Caco-2 (cell line): ENCODE measurements at regions not wholly inside any gene's neighbourhood (a gene's known extent, or its start where the extent isn't known, plus 50 kb on each side); places are given as distances from the start of the nearest gene placed in this dataset.

Experiments used
- BruUV-seq: library from RNA; stranded (reverse); fragments of 400-500 nt; replicated peaks from 2 replicates; lab custom pipeline; 2021; lab: Mats Ljungman, UMichigan
- CTCF ChIA-PET: fragments of 300-600 bp; sonication (Branson Sonifier 250); formaldehyde crosslinking; loops from one replicate; lab custom pipeline; 2022; ENCODE audit warnings: antibody characterized with exemption; lab: Charles Lee
- POLR2A ChIA-PET: fragments of 300-600 bp; sonication (Branson Sonifier 250); formaldehyde crosslinking; loops from one replicate; lab custom pipeline; 2022; ENCODE audit warnings: antibody characterized with exemption; lab: Charles Lee
- DNase-seq, 2 experiments: peaks; one replicate each; pipeline versions ENCODE4 v3.0.0 to v3.0.0-alpha.2; 2020 to 2022
- H3K27me3 ChIP-seq: replicated peaks from 2 replicates; pipeline ENCODE4 v1.6.0; 2011; ENCODE audit warnings: low read length; ENCODE audit not compliant: control insufficient read depth, insufficient read depth
- H3K36me3 ChIP-seq: 2 replicates; pipeline ENCODE4 v1.5.1; 2011; ENCODE audit warnings: low read length; ENCODE audit not compliant: control insufficient read depth, insufficient read depth
- H3K4me1 ChIP-seq: fragments of 250-450 bp; sonication (Bioruptor Pico); 2 replicates; pipeline ENCODE4 v1.5.1; 2020; ENCODE audit warnings: mild to moderate bottlenecking
- H3K4me3 ChIP-seq: 2 replicates; pipeline ENCODE4 v1.5.1; 2011; ENCODE audit warnings: low read depth, mild to moderate bottlenecking, control low read depth, low read length
- H3K9me3 ChIP-seq: fragments of 250-450 bp; sonication (Bioruptor Pico); 2 replicates; pipeline ENCODE4 v1.5.1; 2020; ENCODE audit warnings: mild to moderate bottlenecking, moderate library complexity
- H3K27ac Mint-ChIP-seq: one replicate; pipeline ENCODE4 v1.8.0; 2022; ENCODE audit warnings: mixed read lengths; ENCODE audit not compliant: unreplicated experiment
- H3K27me3 Mint-ChIP-seq: one replicate; pipeline ENCODE4 v1.8.0; 2022; ENCODE audit warnings: mixed read lengths; ENCODE audit not compliant: insufficient read depth, unreplicated experiment
- H3K36me3 Mint-ChIP-seq: one replicate; pipeline ENCODE4 v1.8.0; 2022; ENCODE audit warnings: mild to moderate bottlenecking, mixed read lengths; ENCODE audit not compliant: insufficient read depth, unreplicated experiment
- H3K4me1 Mint-ChIP-seq: one replicate; pipeline ENCODE4 v1.8.0; 2022; ENCODE audit warnings: low read depth, mixed read lengths; ENCODE audit not compliant: unreplicated experiment
- H3K4me3 Mint-ChIP-seq: one replicate; pipeline ENCODE4 v1.8.0; 2022; ENCODE audit warnings: mild to moderate bottlenecking, moderate library complexity, mixed read lengths; ENCODE audit not compliant: unreplicated experiment
- H3K9me3 Mint-ChIP-seq: one replicate; pipeline ENCODE4 v1.8.0; 2022; ENCODE audit warnings: mixed read lengths; ENCODE audit not compliant: unreplicated experiment
- intact Hi-C: fragments of 100-400 bp; cut with micrococcal nuclease; formaldehyde crosslinking; loops from one replicate; pipeline ENCODE4 v1.10.0; 2022; ENCODE audit not compliant: unreplicated experiment
- TF ChIP-seq, protein P1 (sequence below), 2 experiments: fragments of 200-600 bp in 1 of 2; IDR thresholded peaks; 1 replicate in 1 of 2; 2 replicates in 1 of 2; pipeline versions ENCODE4 v1.5.1 to v1.8.0; 2011 to 2022; ENCODE audit warnings: antibody characterized with exemption in 1 of 2, control low read depth in 1 of 2, inconsistent platforms in 1 of 2, low read depth in 1 of 2, low read length in 1 of 2, mild to moderate bottlenecking in 1 of 2, moderate library complexity in 1 of 2; ENCODE audit not compliant: insufficient read depth in 1 of 2, severe bottlenecking in 1 of 2, unreplicated experiment in 1 of 2

- intact Hi-C loops, result loop anchor here (5.0 kb wide), 1 partner anchor 41 kb away; no protein-coding TSS in a partner anchor
- H3K36me3 ChIP-seq, result no peaks in the 10 kb centered on the region
- Mint-ChIP-seq H3K9me3 (no peaks in the 10 kb centered on the region), H3K4me3 (peak overlapping the region; percentile 70), H3K27me3 (no peaks in the 10 kb centered on the region), H3K4me1 (peaks cover 23% of the 10 kb centered on the region), H3K27ac (peak overlapping the region; percentile 84), H3K36me3 (peaks cover 11% of the 10 kb centered on the region)
- no peaks in the 10 kb centered on the region for H3K27me3 ChIP-seq
- DNase-seq, result peak; percentile 82 to 88
- TF ChIP-seq, protein P1, sequence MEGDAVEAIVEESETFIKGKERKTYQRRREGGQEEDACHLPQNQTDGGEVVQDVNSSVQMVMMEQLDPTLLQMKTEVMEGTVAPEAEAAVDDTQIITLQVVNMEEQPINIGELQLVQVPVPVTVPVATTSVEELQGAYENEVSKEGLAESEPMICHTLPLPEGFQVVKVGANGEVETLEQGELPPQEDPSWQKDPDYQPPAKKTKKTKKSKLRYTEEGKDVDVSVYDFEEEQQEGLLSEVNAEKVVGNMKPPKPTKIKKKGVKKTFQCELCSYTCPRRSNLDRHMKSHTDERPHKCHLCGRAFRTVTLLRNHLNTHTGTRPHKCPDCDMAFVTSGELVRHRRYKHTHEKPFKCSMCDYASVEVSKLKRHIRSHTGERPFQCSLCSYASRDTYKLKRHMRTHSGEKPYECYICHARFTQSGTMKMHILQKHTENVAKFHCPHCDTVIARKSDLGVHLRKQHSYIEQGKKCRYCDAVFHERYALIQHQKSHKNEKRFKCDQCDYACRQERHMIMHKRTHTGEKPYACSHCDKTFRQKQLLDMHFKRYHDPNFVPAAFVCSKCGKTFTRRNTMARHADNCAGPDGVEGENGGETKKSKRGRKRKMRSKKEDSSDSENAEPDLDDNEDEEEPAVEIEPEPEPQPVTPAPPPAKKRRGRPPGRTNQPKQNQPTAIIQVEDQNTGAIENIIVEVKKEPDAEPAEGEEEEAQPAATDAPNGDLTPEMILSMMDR (IDR thresholded peaks at IDR 0.05; ENCODE audit: insufficient read depth in 1 of 2, low read depth in 1 of 2, low read length in 1 of 2, severe bottlenecking in 1 of 2, unreplicated experiment in 1 of 2), result no peak
- H3K4me3 ChIP-seq, result no peak overlapping the region
- no peaks in the 10 kb centered on the region for H3K9me3 ChIP-seq
- peaks cover 40% of the 10 kb centered on the region for H3K4me1 ChIP-seq
- ChIA-PET CTCF (no interaction called here), POLR2A (no interaction called here)
- no TSS peak for BruUV-seq
Observed at GRCh38 chr22:27242917-27243589, 558.5 kb downstream of the MN1 start.

DNA sequence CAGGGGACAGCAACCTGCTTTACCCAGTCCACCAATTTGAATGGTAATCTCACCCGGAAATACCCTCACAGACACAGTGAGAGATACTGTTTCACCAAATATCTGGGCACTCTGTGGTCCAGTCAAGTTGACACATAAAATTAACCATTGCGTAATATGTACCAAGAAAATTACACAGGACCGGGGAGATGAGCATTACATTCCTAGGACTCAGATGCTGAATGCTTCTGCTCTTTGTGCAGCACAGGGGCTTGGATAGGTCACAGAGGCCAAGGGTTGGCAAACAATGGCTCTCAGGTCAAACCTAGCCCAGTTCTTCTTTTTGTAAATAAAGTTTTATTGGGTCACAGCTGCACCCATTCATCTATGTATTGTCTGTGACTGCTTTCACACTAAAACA is 557.2 kb downstream of the MN1 start:
- H3K4me3 Mint-ChIP-seq, result no peak overlapping the region
- BruUV-seq, result no TSS peak
- H3K4me1 ChIP-seq, result peaks cover 30% of the 10 kb centered on the region
- peaks cover 11% of the 10 kb centered on the region for H3K36me3 Mint-ChIP-seq
- no peak for DNase-seq
- no peaks in the 10 kb centered on the region for H3K36me3 ChIP-seq
- H3K4me1 Mint-ChIP-seq, result peaks cover 23% of the 10 kb centered on the region
- H3K27ac Mint-ChIP-seq, result no peak overlapping the region
- TF ChIP-seq, protein P1 (IDR thresholded peaks at IDR 0.05; ENCODE audit: insufficient read depth in 1 of 2, low read depth in 1 of 2, low read length in 1 of 2, severe bottlenecking in 1 of 2, unreplicated experiment in 1 of 2), result no peak
- ChIA-PET POLR2A (no interaction called here), CTCF (no interaction called here)
- H3K4me3 ChIP-seq, result no peak overlapping the region
- intact Hi-C loops, result loop anchor here (5.0 kb wide), 1 partner anchor 42 kb away; no protein-coding TSS in a partner anchor
- H3K9me3 ChIP-seq, result no peaks in the 10 kb centered on the region
- no peaks in the 10 kb centered on the region for H3K9me3 Mint-ChIP-seq
- H3K27me3 Mint-ChIP-seq, result no peaks in the 10 kb centered on the region
- no peaks in the 10 kb centered on the region for H3K27me3 ChIP-seq

DNA sequence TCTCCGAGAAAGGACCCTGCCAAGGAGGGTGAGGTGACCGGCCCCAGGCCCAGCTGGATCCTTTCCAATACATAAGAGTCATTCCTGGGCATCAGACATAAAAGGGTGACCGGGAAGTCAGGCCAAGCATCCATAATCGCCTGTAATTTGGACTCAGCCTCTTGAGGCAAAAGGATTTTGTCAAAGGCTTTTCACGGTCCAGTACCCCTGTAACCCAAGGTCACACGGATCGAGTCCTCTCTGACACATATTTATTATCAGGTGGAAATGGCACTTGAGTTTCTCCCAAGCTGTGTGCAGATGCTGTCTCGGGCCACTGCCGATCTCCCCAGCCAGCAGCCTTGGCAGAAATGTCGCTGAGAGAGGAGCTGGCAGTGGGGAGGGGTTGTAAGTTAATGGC is 556.5 kb downstream of the MN1 start:
- H3K9me3 ChIP-seq, result no peaks in the 10 kb centered on the region
- intact Hi-C loops, result loop anchor here (1.0 kb wide), 1 partner anchor 22 kb away; no protein-coding TSS in a partner anchor
- no TSS peak for BruUV-seq
- no peak for DNase-seq
- no peaks in the 10 kb centered on the region for H3K27me3 Mint-ChIP-seq
- TF ChIP-seq, protein P1 (IDR thresholded peaks at IDR 0.05; ENCODE audit: insufficient read depth in 1 of 2, low read depth in 1 of 2, low read length in 1 of 2, severe bottlenecking in 1 of 2, unreplicated experiment in 1 of 2), result no peak
- H3K4me1 Mint-ChIP-seq, result peaks cover 17% of the 10 kb centered on the region
- no peaks in the 10 kb centered on the region for H3K27me3 ChIP-seq
- POLR2A ChIA-PET, result no interaction called here
- CTCF ChIA-PET, result no interaction called here
- no peaks in the 10 kb centered on the region for H3K36me3 ChIP-seq
- no peak overlapping the region for H3K4me3 Mint-ChIP-seq
- H3K36me3 Mint-ChIP-seq, result peaks cover 5% of the 10 kb centered on the region
- H3K4me3 ChIP-seq, result no peak overlapping the region
- H3K4me1 ChIP-seq, result peaks cover 23% of the 10 kb centered on the region
- H3K27ac Mint-ChIP-seq, result no peak overlapping the region
- H3K9me3 Mint-ChIP-seq, result no peaks in the 10 kb centered on the region
